ENCODE measurements at regions not wholly inside any gene's neighbourhood (a gene's known extent, or its start where the extent isn't known, plus 50 kb on each side); places are given as distances from the start of the nearest gene placed in this dataset.
A peak's percentile ranks its signal among the peaks of the same experiment; 100 is the strongest.

GRCh38 chr2:8254791-8255447 lies 426.9 kb upstream of the ID2 start:
- DNase-seq (ENCODE audit: low read depth): no peak

GRCh38 chr2:8255448-8255800 lies 426.4 kb upstream of the ID2 start:
- peak; percentile 17 for DNase-seq (ENCODE audit: low read depth)

GRCh38 chr2:8256905-8257304 lies 425.0 kb upstream of the ID2 start:
- DNase-seq (ENCODE audit: low read depth): no peak

- DNase-seq (ENCODE audit: low read depth): no peak
These were observed 424.4 kb upstream of the ID2 start for GRCh38 chr2:8257502-8257901.

GRCh38 chr2:8258406-8258805 lies 423.4 kb upstream of the ID2 start:
- DNase-seq (ENCODE audit: low read depth): no peak

- DNase-seq (ENCODE audit: low read depth): no peak
These were observed 422.6 kb upstream of the ID2 start for GRCh38 chr2:8259106-8259840.

GRCh38 chr2:8259841-8260178 lies 422.0 kb upstream of the ID2 start:
- DNase-seq (ENCODE audit: low read depth): no peak

- DNase-seq (ENCODE audit: low read depth): no peak
These were observed 421.6 kb upstream of the ID2 start for GRCh38 chr2:8260213-8260612.

GRCh38 chr2:8263901-8264300 lies 418.0 kb upstream of the ID2 start:
- no peak for DNase-seq (ENCODE audit: low read depth)

- no peak for DNase-seq (ENCODE audit: low read depth)
These were observed 416.9 kb upstream of the ID2 start for GRCh38 chr2:8264981-8265380.

GRCh38 chr2:8265476-8266226 lies 416.2 kb upstream of the ID2 start:
- no peak for DNase-seq (ENCODE audit: low read depth)

- no peak for DNase-seq (ENCODE audit: low read depth)
These were observed 415.3 kb upstream of the ID2 start for GRCh38 chr2:8266563-8266962.

GRCh38 chr2:8267048-8267447 lies 414.8 kb upstream of the ID2 start:
- DNase-seq (ENCODE audit: low read depth): no peak

GRCh38 chr2:8267721-8268120 lies 414.1 kb upstream of the ID2 start:
- DNase-seq (ENCODE audit: low read depth): no peak

GRCh38 chr2:8268172-8268783 lies 413.6 kb upstream of the ID2 start:
- DNase-seq (ENCODE audit: low read depth): peak; percentile 50

GRCh38 chr2:8270699-8271098 lies 411.2 kb upstream of the ID2 start:
- DNase-seq (ENCODE audit: low read depth): no peak

GRCh38 chr2:8271461-8271860 lies 410.4 kb upstream of the ID2 start:
- DNase-seq (ENCODE audit: low read depth): no peak

GRCh38 chr2:8276026-8276425 lies 405.8 kb upstream of the ID2 start:
- no peak for DNase-seq (ENCODE audit: low read depth)

GRCh38 chr2:8277921-8278571 lies 403.8 kb upstream of the ID2 start:
- no peak for DNase-seq (ENCODE audit: low read depth)

- no peak for DNase-seq (ENCODE audit: low read depth)
These were observed 403.0 kb upstream of the ID2 start for GRCh38 chr2:8278709-8279354.

- no peak for DNase-seq (ENCODE audit: low read depth)
These were observed 402.4 kb upstream of the ID2 start for GRCh38 chr2:8279506-8279905.

GRCh38 chr2:8281234-8281633 lies 400.6 kb upstream of the ID2 start:
- DNase-seq (ENCODE audit: low read depth): no peak
